Central memory CD8-positive, alpha-beta T cell (primary cell): ENCODE measurements at regions not wholly inside any gene's neighbourhood (a gene's known extent, or its start where the extent isn't known, plus 50 kb on each side); places are given as distances from the start of the nearest gene placed in this dataset.
"Not testable (repeated sequence)": the region's sequence is repeated elsewhere in the genome, so short reads cannot be mapped to it uniquely, and the experiment has no call there.

Source experiments
- ATAC-seq: fragments of 150-1000 bp; cut with Tn5 transposase; replicated peaks from 2 replicates; pipeline ENCODE4 v1.10.0; 2022; ENCODE audit warnings: mild to moderate bottlenecking, moderate FRiP score, moderate number of reproducible peaks; ENCODE audit not compliant: poor library complexity, severe bottlenecking; ENCODE audit errors: extremely low read depth
- DNase-seq, 2 donors: peaks; one replicate each; pipeline ENCODE4 v3.0.0; 2021; ENCODE audit warnings: low spot score in 2 of 2
- H3K27ac Mint-ChIP-seq: one replicate; pipeline ENCODE4 v1.8.0; 2022; ENCODE audit warnings: low read depth, mild to moderate bottlenecking, moderate library complexity, mixed read lengths
- H3K27me3 Mint-ChIP-seq: one replicate; pipeline ENCODE4 v1.8.0; 2022; ENCODE audit warnings: mixed read lengths
- H3K36me3 Mint-ChIP-seq: one replicate; pipeline ENCODE4 v1.8.0; 2022; ENCODE audit warnings: mild to moderate bottlenecking, moderate library complexity, mixed read lengths; ENCODE audit not compliant: insufficient read depth
- H3K4me1 Mint-ChIP-seq: one replicate; pipeline ENCODE4 v1.8.0; 2022; ENCODE audit warnings: mixed read lengths
- H3K4me3 Mint-ChIP-seq: one replicate; pipeline ENCODE4 v1.8.0; 2022; ENCODE audit warnings: mild to moderate bottlenecking, moderate library complexity, mixed read lengths
- H3K9me3 Mint-ChIP-seq: one replicate; pipeline ENCODE4 v1.8.0; 2022; ENCODE audit warnings: mixed read lengths

DNA sequence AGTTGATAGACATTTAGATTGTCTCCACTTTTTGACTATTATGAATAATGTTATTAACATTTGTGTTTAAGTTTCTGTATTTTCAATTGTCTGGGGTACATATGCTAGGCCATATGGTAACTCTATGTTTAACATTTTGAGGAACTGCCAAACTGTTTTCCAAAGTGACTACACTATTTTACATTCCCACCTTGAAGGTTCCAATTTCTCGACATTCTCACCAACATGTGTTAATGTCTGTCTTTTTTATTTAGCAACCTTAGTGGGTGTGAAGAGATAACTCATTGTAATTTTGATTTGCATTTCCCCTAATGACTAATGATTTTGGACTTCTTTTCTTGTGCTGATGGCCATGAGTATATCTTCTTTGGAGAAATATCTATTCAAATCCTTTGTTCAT lies 832.4 kb downstream of the DNAJB9 start:
- ATAC-seq, result no peak
- H3K4me1 Mint-ChIP-seq, result no peaks in the 10 kb centered on the region
- H3K4me3 Mint-ChIP-seq, result no peak overlapping the region
- no peaks in the 10 kb centered on the region for H3K27me3 Mint-ChIP-seq
- DNase-seq, result no peak
- H3K9me3 Mint-ChIP-seq, result peaks cover 6% of the 10 kb centered on the region
- no peaks in the 10 kb centered on the region for H3K36me3 Mint-ChIP-seq
- no peak overlapping the region for H3K27ac Mint-ChIP-seq

DNA sequence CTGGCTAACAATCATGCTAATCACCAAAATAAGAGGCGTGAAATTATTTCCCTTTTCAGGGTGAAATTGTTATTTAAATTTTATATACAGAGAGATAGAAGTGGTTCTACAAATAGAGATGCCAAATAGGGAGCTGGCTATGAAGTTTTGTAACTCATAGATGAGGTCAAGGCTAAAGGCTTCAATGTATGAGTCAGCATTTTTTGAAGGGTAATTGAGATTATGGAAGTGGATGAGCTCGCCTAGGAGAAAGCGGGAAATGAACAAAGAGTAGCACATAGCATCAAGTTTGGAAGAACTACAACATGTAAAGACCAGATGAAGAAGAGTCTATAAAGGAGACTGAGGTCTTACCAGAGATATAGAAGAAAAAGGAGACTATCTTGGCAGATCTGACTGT lies 838.1 kb downstream of the DNAJB9 start:
- DNase-seq (no peak), ATAC-seq (no peak)
- H3K27ac Mint-ChIP-seq, result no peak overlapping the region
- no peaks in the 10 kb centered on the region for H3K27me3 Mint-ChIP-seq
- H3K36me3 Mint-ChIP-seq, result no peaks in the 10 kb centered on the region
- no peak overlapping the region for H3K4me3 Mint-ChIP-seq
- H3K4me1 Mint-ChIP-seq, result no peaks in the 10 kb centered on the region
- H3K9me3 Mint-ChIP-seq, result peaks cover 15% of the 10 kb centered on the region

DNA sequence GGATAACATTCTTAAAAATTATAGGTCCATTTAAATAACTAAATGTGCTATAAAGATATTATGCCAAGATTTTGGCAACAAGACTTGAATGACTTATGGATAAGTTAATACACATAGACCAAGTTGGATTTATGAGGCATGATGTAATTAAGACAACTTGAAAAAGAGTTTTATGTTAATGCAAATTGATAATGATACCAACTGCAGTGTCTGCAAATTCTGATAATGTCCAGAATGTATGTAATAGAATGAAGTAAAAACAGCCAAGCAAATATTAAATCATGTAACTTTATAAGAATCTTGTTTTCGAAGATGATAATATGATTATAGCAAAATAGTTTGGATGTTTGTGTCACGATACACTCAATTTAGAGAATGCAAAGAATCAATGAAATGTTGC lies 868.3 kb downstream of the DNAJB9 start:
- Mint-ChIP-seq H3K36me3 (peaks cover 1% of the 10 kb centered on the region), H3K27me3 (no peaks in the 10 kb centered on the region), H3K4me3 (no peak overlapping the region), H3K9me3 (peaks cover 20% of the 10 kb centered on the region), H3K4me1 (no peaks in the 10 kb centered on the region), H3K27ac (no peak overlapping the region)
- DNase-seq (no peak), ATAC-seq (no peak)

- Mint-ChIP-seq H3K27me3 (no peaks in the 10 kb centered on the region), H3K9me3 (peaks cover 41% of the 10 kb centered on the region), H3K27ac (no peak overlapping the region), H3K4me1 (no peaks in the 10 kb centered on the region), H3K36me3 (no peaks in the 10 kb centered on the region), H3K4me3 (no peak overlapping the region)
- DNase-seq (no peak), ATAC-seq (no peak)
These were observed 880.1 kb downstream of the DNAJB9 start for GRCh38 chr7:109449760-109450159.

DNA sequence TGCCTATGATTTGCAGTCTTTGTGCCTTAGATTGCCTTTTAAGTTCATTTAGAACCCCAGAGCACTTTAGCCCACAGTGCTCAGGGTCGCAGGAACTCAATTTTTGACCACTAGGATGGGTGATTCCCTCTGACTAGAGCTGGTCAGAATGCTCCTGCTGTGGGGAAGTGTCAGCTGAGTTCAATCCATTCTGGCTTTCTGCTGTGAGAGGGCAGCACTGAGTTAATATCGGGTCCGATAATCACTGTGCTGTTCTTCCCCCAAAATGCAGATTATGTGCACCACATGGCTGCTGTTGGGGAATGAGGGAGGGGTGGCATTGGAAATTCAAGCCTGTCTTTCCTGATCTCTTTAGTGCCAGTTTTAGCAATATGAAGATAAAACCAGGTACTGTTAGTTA lies 886.4 kb downstream of the DNAJB9 start:
- Mint-ChIP-seq H3K9me3 (peaks cover 40% of the 10 kb centered on the region), H3K27me3 (no peaks in the 10 kb centered on the region), H3K27ac (no peak overlapping the region), H3K36me3 (no peaks in the 10 kb centered on the region), H3K4me1 (no peaks in the 10 kb centered on the region), H3K4me3 (no peak overlapping the region)
- ATAC-seq (no peak), DNase-seq (no peak)

DNA sequence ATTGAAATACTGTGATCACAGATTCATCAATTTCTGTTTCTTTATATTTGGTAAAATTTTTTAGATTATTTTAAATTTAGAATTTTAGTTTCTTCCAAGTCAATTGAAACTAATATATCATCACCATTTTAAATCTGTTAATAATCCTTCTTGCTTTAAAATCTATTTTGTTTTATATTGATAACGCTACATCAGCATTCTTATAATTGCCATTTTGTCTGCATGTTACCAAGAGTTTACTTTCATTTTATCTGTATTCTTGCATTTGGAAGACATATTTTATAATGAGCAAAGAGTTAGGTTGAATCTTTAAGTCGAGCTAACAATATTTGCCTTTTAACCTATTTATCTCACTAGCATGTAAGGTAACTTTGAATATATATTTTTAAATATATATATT lies 890.6 kb downstream of the DNAJB9 start:
- no peaks in the 10 kb centered on the region for H3K27me3 Mint-ChIP-seq
- no peak overlapping the region for H3K27ac Mint-ChIP-seq
- DNase-seq (no peak), ATAC-seq (no peak)
- no peaks in the 10 kb centered on the region for H3K4me1 Mint-ChIP-seq
- H3K4me3 Mint-ChIP-seq, result no peak overlapping the region
- peaks cover 12% of the 10 kb centered on the region for H3K9me3 Mint-ChIP-seq
- no peaks in the 10 kb centered on the region for H3K36me3 Mint-ChIP-seq

GRCh38 chr7:109462171-109462570 lies 892.5 kb downstream of the DNAJB9 start:
- no peaks in the 10 kb centered on the region for H3K4me1 Mint-ChIP-seq
- no peak overlapping the region for H3K27ac Mint-ChIP-seq
- H3K36me3 Mint-ChIP-seq, result no peaks in the 10 kb centered on the region
- no peak overlapping the region for H3K4me3 Mint-ChIP-seq
- H3K9me3 Mint-ChIP-seq, result peaks cover 12% of the 10 kb centered on the region
- H3K27me3 Mint-ChIP-seq, result no peaks in the 10 kb centered on the region
- DNase-seq (no peak), ATAC-seq (no peak)

DNA sequence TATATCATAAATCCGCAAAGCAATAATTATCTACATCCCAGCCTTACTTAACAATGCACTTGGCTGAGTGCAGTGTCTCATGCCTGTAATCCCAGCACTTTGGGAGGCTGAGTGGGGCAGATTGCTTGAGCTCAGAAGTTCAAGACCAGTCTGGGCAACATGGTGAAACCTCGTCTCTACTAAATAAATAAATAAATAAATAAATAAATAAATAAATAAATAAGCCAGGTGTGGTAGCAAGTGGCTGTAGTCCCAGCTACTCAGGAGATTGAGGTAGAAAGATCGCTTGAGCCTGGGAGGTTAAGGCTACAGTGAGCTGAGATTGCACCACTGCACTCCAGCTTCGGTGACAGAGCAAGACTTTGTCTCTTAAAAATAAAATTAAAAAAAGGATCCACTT lies 898.1 kb downstream of the DNAJB9 start:
- not testable (repeated sequence) for ATAC-seq, H3K36me3 Mint-ChIP-seq, DNase-seq, H3K27me3 Mint-ChIP-seq, H3K27ac Mint-ChIP-seq, H3K4me3 Mint-ChIP-seq, H3K4me1 Mint-ChIP-seq
- peaks cover 11% of the 10 kb centered on the region for H3K9me3 Mint-ChIP-seq

DNA sequence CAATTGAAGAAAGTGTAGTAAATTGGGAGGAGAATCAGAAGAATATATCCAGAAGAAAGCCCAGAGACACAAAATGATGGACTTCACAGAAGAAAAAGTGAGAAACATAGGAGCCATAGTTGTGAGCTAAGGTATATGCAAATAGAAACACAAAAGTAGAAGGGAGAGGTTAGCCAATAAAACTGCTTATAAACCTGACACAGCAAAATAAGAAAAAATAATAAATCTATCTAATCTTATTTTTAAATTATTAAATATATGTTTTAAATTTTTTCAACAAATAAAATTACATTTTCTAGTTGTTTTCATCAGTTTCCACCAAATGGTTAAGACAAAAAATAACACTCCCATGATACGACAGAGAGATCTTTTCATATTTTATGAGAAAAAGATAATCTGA lies 903.5 kb downstream of the DNAJB9 start:
- no peak overlapping the region for H3K27ac Mint-ChIP-seq
- H3K4me3 Mint-ChIP-seq, result no peak overlapping the region
- H3K9me3 Mint-ChIP-seq, result peaks cover 15% of the 10 kb centered on the region
- no peaks in the 10 kb centered on the region for H3K36me3 Mint-ChIP-seq
- H3K4me1 Mint-ChIP-seq, result no peaks in the 10 kb centered on the region
- DNase-seq (no peak), ATAC-seq (no peak)
- no peaks in the 10 kb centered on the region for H3K27me3 Mint-ChIP-seq

DNA sequence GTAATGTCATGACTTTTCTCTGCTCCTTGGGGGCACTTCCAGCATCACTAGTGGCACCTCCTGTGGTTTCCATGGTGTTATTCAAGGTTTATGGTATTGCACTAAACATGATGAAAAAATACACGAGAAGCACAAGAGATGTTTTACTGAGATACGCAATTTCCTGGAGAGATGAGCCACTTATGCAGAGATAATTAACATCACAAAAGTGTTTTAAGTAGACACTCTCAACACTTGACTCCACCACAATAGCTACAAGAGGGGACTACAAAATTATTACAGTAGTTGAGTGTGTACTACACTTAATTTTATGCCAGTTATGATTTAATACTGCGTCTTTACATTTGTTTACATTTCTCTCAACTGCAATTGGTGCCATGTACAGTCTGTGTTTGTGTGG lies 906.7 kb downstream of the DNAJB9 start:
- H3K27me3 Mint-ChIP-seq, result no peaks in the 10 kb centered on the region
- H3K4me1 Mint-ChIP-seq, result no peaks in the 10 kb centered on the region
- ATAC-seq (no peak), DNase-seq (no peak)
- H3K4me3 Mint-ChIP-seq, result no peak overlapping the region
- peaks cover 19% of the 10 kb centered on the region for H3K9me3 Mint-ChIP-seq
- no peak overlapping the region for H3K27ac Mint-ChIP-seq
- H3K36me3 Mint-ChIP-seq, result no peaks in the 10 kb centered on the region

- Mint-ChIP-seq H3K27ac (no peak overlapping the region), H3K36me3 (no peaks in the 10 kb centered on the region)
- no peak for ATAC-seq
These were observed 909.7 kb downstream of the DNAJB9 start for GRCh38 chr7:109479388-109479787.

DNA sequence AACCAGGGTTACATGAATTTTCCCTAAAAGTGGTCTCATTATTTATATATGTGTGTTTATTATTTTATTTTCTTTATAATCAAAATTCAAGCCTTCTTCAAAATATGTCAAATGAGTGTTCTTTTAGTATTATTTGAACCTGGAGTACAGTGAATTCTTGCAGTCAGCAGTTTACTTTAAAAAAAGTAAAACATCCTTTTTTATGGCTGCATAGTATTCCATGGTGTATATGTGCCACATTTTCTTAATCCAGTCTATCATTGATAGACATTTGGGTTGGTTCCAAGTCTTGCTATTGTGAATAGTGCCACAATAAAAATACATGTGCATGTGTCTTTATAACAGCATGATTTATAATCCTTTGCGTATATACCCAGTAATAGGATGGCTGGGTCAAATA lies 920.9 kb downstream of the DNAJB9 start:
- H3K4me3 Mint-ChIP-seq, H3K27me3 Mint-ChIP-seq, H3K27ac Mint-ChIP-seq, DNase-seq, H3K36me3 Mint-ChIP-seq, ATAC-seq, H3K4me1 Mint-ChIP-seq: not testable (repeated sequence)
- H3K9me3 Mint-ChIP-seq, result peaks cover 28% of the 10 kb centered on the region

More at GRCh38 chr7:109479388-109479787, 909.7 kb downstream of the DNAJB9 start:
- Mint-ChIP-seq H3K27me3 (no peaks in the 10 kb centered on the region), H3K4me1 (no peaks in the 10 kb centered on the region), H3K9me3 (peaks cover 17% of the 10 kb centered on the region), H3K4me3 (no peak overlapping the region)
- no peak for DNase-seq

DNA sequence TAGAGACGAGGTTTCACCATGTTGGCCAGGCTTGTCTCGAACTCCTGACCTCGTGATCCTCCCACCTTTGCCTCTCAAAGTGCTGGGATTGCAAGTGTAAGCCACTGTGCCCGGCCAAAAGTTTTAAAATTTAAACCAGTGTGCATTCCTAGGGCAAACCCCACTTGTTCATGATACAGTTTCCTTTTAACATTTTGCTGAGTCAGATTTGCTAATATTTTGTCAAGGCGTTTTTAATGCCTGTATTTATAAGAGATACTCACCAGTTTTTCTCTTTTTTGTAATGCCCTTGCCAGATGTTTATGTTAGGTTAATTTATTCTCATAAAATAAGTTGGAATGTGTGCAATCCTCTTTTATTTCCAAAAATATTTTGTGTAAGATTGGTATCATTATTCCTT lies 927.4 kb downstream of the DNAJB9 start:
- ATAC-seq (no peak), DNase-seq (no peak)
- Mint-ChIP-seq H3K27me3 (no peaks in the 10 kb centered on the region), H3K27ac (no peak overlapping the region), H3K9me3 (peaks cover 22% of the 10 kb centered on the region), H3K4me1 (no peaks in the 10 kb centered on the region), H3K4me3 (no peak overlapping the region), H3K36me3 (no peaks in the 10 kb centered on the region)

DNA sequence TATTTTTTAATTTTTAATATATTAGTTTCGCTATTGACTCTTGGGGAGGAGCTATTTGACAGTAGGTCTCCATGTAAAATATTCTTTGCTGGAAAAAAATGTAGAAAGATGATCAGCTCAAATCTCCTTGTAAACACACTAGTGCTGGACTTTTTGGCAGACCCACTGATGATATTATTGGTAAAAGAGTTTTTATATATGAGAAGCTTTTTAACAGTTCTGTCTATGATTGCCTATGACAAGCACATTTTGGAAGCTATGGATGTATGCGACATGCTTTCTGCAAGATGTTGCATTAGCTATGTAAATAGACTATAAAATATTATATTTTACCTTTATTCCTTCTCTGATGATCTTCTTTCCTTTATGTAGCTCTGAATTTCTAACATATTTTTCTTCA lies 928.5 kb downstream of the DNAJB9 start:
- H3K4me1 Mint-ChIP-seq, result no peaks in the 10 kb centered on the region
- H3K4me3 Mint-ChIP-seq, result no peak overlapping the region
- H3K36me3 Mint-ChIP-seq, result no peaks in the 10 kb centered on the region
- no peaks in the 10 kb centered on the region for H3K27me3 Mint-ChIP-seq
- ATAC-seq, result no peak
- H3K9me3 Mint-ChIP-seq, result peaks cover 19% of the 10 kb centered on the region
- no peak overlapping the region for H3K27ac Mint-ChIP-seq
- no peak for DNase-seq
